ENCODE measurements at regions not wholly inside any gene's neighbourhood (a gene's known extent, or its start where the extent isn't known, plus 50 kb on each side); places are given as distances from the start of the nearest gene placed in this dataset.

DNA sequence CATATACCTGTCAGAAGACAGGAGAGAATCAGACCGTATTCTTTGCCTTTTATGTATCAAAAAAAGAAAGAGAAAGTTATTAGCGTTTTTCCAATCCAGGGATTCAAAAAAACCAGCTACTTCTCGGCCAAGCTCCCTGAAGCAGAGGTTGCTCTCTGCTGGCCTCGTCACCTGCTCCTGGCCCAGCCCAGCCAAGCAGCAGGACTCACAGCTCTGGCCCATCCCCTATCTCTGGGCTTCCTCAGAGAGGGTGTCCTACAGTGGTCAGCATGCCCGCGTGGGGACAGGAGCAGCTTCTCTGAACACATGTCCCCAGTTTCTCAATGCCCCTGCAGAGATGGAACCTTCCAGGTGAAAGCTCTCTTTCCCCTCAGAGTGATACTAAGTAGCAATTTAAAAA, 209.0 kb downstream of the URI1 start:
- TF ChIP-seq, protein P1, sequence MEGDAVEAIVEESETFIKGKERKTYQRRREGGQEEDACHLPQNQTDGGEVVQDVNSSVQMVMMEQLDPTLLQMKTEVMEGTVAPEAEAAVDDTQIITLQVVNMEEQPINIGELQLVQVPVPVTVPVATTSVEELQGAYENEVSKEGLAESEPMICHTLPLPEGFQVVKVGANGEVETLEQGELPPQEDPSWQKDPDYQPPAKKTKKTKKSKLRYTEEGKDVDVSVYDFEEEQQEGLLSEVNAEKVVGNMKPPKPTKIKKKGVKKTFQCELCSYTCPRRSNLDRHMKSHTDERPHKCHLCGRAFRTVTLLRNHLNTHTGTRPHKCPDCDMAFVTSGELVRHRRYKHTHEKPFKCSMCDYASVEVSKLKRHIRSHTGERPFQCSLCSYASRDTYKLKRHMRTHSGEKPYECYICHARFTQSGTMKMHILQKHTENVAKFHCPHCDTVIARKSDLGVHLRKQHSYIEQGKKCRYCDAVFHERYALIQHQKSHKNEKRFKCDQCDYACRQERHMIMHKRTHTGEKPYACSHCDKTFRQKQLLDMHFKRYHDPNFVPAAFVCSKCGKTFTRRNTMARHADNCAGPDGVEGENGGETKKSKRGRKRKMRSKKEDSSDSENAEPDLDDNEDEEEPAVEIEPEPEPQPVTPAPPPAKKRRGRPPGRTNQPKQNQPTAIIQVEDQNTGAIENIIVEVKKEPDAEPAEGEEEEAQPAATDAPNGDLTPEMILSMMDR (IDR thresholded peaks at IDR 0.05; ENCODE audit: extremely low read depth, low read depth, low read length) = no peak

DNA sequence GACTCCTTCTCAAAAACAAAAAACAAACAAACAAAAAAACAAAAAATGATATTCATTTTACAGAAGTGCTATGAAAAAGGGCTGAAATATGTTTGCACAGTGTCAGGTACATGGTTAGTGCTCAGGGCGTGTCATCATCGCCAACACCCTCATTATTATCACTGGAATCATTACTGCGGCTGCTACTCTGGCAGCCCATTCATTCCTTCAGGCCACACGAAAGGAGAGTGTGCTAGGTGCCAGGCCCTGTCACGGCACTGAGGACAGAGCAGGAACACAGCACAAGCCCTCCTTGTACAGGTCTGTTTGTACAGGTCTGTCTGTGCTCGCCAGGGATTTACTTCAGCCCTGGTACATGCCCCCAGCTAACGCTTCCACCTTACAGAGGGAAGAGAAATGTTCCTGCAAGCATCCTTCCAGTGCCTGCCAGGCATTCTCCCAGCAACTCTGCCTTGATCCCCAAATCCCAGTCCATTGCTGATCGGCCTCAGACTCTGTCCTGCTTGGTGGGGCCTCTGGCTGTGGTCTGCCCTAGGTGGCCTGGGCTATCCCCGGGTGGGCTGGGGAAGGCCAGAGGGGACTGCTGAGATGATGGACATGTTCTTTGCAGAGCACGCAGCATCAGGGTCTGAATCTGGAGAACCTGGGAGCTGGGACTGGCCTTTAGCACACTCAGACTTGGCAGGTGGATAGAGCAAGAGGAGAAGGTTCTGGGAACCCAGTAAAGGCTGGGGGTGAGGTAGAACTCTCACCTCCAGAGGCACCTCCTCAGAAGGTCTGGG, 210.7 kb downstream of the URI1 start:
- no peaks in the 10 kb centered on the region for H3K36me3 ChIP-seq (ENCODE audit: insufficient read depth, low read length)
- no peak overlapping the region for H2AFZ ChIP-seq (ENCODE audit: low read length)
- H3K27me3 ChIP-seq (ENCODE audit: insufficient read depth, low read length) = no peaks in the 10 kb centered on the region
- no peaks in the 10 kb centered on the region for H3K79me2 ChIP-seq (ENCODE audit: insufficient read depth, low read length)
- TF ChIP-seq, protein P1 (IDR thresholded peaks at IDR 0.05; ENCODE audit: extremely low read depth, low read depth, low read length) = no peak
- DNase-seq (ENCODE audit: insufficient read length, low spot score, missing footprints) = no peak
- no peak overlapping the region for H3K4me3 ChIP-seq (ENCODE audit: insufficient read depth, low read length)
- H4K20me1 ChIP-seq (ENCODE audit: insufficient read depth, low read length) = no peaks in the 10 kb centered on the region
- H3K9me3 ChIP-seq (ENCODE audit: low read depth, low read length) = no peaks in the 10 kb centered on the region
- no peaks in the 10 kb centered on the region for H3K4me1 ChIP-seq (ENCODE audit: insufficient read depth, low read length)
- H3K4me2 ChIP-seq (ENCODE audit: insufficient read depth, low read length) = no peak overlapping the region
- H3K27ac ChIP-seq (ENCODE audit: low read depth, low read length) = no peak overlapping the region

More for the DNA sequence above, 209.0 kb downstream of the URI1 start:
- Histone ChIP-seq H3K27me3 (ENCODE audit: insufficient read depth, low read length) (no peaks in the 10 kb centered on the region), H3K4me3 (ENCODE audit: insufficient read depth, low read length) (no peak overlapping the region), H3K4me1 (ENCODE audit: insufficient read depth, low read length) (no peaks in the 10 kb centered on the region), H3K27ac (ENCODE audit: low read depth, low read length) (no peak overlapping the region), H3K36me3 (ENCODE audit: insufficient read depth, low read length) (no peaks in the 10 kb centered on the region), H4K20me1 (ENCODE audit: insufficient read depth, low read length) (no peaks in the 10 kb centered on the region), H3K79me2 (ENCODE audit: insufficient read depth, low read length) (no peaks in the 10 kb centered on the region), H3K4me2 (ENCODE audit: insufficient read depth, low read length) (no peak overlapping the region), H3K9me3 (ENCODE audit: low read depth, low read length) (no peaks in the 10 kb centered on the region), H2AFZ (ENCODE audit: low read length) (no peak overlapping the region)
- DNase-seq (ENCODE audit: insufficient read length, low spot score, missing footprints) = no peak

DNA sequence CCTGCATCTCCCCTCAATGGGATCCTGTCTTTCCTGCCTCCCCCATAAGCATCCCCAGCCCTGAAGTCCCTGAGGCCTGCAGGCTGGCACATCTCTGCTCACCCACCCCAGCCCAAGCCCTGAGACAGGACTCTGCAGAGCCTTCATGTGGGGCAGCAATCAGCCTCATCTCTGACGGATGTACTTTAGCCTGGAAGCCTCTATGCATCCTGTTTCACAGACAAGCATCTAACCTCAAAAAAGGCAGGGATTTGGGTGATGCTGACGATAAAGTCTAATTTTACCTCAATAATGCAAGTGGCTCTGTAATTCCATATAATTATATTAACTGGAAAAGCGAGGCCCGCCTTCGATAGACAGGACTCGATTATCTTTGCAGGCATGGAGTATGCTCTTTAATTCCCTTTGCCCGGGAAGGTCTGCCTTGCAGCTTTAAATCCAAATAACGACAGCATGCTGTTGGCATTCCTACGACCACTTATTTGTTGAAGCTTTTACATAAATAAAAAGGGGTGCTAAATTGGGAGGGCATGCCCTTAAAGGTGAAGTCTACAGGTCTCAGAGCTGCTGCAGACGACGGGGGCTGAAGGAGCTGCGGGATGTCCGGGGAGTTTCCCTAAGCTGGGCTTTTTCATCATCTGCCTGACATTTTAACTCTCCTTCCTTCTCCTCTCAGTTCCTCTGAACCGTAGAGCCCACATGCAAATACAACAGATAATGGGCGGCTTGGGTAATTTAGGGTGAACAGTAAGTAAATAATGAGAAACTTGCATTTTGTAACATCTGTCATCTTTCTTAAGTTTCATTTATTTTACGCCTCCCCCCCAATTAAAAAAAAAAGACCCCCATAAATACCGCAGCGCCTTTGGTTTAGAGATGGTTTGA, 211.5 kb downstream of the URI1 start:
- H4K20me1 ChIP-seq (ENCODE audit: insufficient read depth, low read length) = no peaks in the 10 kb centered on the region
- no peaks in the 10 kb centered on the region for H3K27me3 ChIP-seq (ENCODE audit: insufficient read depth, low read length)
- H3K4me3 ChIP-seq (ENCODE audit: insufficient read depth, low read length) = no peak overlapping the region
- H3K79me2 ChIP-seq (ENCODE audit: insufficient read depth, low read length) = no peaks in the 10 kb centered on the region
- no peak for DNase-seq (ENCODE audit: insufficient read length, low spot score, missing footprints)
- TF ChIP-seq, protein P1 (IDR thresholded peaks at IDR 0.05; ENCODE audit: extremely low read depth, low read depth, low read length) = no peak
- no peaks in the 10 kb centered on the region for H3K4me1 ChIP-seq (ENCODE audit: insufficient read depth, low read length)
- H3K4me2 ChIP-seq (ENCODE audit: insufficient read depth, low read length) = no peak overlapping the region
- H3K36me3 ChIP-seq (ENCODE audit: insufficient read depth, low read length) = no peaks in the 10 kb centered on the region
- H3K27ac ChIP-seq (ENCODE audit: low read depth, low read length) = no peak overlapping the region
- H3K9me3 ChIP-seq (ENCODE audit: low read depth, low read length) = no peaks in the 10 kb centered on the region
- H2AFZ ChIP-seq (ENCODE audit: low read length) = no peak overlapping the region

DNA sequence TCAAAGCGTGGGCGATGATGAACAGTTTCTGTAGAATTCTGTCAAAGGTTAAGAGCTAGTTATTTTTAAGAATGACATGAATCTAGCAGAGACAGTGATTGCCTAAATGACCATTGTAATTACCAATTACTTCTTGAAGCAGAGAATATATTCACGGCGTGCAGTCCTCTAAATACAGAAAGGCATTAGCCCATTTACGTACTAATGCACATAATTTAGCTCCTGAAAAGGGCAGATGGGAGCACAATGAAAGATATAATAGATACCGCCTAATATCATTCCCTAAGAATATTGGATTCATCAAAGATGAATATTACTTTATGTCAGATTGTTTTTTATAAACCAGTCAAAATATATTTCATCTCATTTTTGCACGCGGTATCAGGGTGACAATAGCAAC, 212.4 kb downstream of the URI1 start:
- H3K27me3 ChIP-seq (ENCODE audit: insufficient read depth, low read length) = no peaks in the 10 kb centered on the region
- H3K27ac ChIP-seq (ENCODE audit: low read depth, low read length) = no peak overlapping the region
- H3K36me3 ChIP-seq (ENCODE audit: insufficient read depth, low read length) = no peaks in the 10 kb centered on the region
- TF ChIP-seq, protein P1 (IDR thresholded peaks at IDR 0.05; ENCODE audit: extremely low read depth, low read depth, low read length) = no peak
- no peaks in the 10 kb centered on the region for H3K79me2 ChIP-seq (ENCODE audit: insufficient read depth, low read length)
- no peak overlapping the region for H3K4me3 ChIP-seq (ENCODE audit: insufficient read depth, low read length)
- DNase-seq (ENCODE audit: insufficient read length, low spot score, missing footprints) = no peak
- H3K9me3 ChIP-seq (ENCODE audit: low read depth, low read length) = no peaks in the 10 kb centered on the region
- no peak overlapping the region for H3K4me2 ChIP-seq (ENCODE audit: insufficient read depth, low read length)
- H2AFZ ChIP-seq (ENCODE audit: low read length) = no peak overlapping the region
- H4K20me1 ChIP-seq (ENCODE audit: insufficient read depth, low read length) = no peaks in the 10 kb centered on the region
- H3K4me1 ChIP-seq (ENCODE audit: insufficient read depth, low read length) = no peaks in the 10 kb centered on the region
